Skin of body (tissue), 1 donor: ENCODE measurements at regions not wholly inside any gene's neighbourhood (a gene's known extent, or its start where the extent isn't known, plus 50 kb on each side); places are given as distances from the start of the nearest gene placed in this dataset.

ENCODE experiments used
- DNase-seq: peaks from one replicate; lab custom pipeline; 2025; lab: John Stamatoyannopoulos, UW

DNA sequence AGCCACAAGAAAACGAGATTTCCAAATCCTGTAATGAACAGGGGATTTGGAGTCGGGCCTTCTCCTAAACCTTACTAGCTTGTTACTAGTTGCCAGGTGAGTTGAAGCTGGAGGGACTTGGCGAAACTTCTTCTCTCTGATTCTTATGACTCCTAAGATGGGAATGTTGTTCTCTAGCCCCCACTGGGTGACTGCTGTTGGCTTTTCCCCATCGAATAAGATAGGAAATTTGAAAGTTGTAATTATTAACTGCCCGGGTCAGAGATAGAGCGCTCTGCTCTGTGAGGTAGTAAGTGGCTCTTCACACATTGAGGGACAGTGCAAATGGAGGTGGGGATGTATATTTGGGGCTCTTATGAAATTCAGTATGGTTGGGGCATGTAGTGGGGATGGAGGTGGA lies 111.2 kb upstream of the MBNL2 start:
- DNase-seq = no peak

- no peak for DNase-seq
These were observed 110.4 kb upstream of the MBNL2 start for GRCh38 chr13:97111756-97112155.

DNA sequence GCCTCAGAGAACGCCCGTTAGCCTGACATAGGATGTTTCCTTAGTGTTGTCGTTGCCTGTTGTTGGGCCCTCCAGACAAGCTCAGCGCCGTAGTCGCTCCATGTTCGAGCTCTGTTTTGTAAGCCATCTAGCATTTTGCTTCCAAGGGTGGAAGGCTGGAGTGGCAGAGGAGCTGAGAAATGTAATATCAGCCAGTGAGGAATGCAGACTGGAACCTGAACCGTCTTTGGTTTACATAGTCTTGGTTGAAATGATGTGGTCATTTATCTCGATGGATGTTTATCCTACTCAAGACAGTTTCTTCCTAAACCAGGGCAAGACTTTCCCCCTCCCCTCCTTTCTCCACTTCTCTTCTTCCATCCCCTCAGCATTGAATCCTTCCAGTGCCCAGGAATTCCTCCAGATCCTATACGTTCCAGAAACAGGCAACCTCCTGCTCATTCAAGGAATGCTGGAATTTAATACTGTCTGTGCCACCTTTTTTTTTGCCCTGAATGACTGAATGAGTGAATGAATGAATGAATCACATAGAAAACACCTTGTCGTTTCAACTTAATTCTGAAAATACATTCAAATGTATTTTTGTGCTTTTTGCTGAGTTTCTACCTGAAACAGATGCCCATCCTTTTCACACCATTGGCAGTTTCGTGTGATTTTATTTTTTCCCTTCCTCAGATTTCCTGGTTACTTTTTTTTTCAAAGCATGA lies 109.5 kb upstream of the MBNL2 start:
- DNase-seq = no peak

- no peak for DNase-seq
These were observed 108.7 kb upstream of the MBNL2 start for GRCh38 chr13:97113231-97114001.

DNA sequence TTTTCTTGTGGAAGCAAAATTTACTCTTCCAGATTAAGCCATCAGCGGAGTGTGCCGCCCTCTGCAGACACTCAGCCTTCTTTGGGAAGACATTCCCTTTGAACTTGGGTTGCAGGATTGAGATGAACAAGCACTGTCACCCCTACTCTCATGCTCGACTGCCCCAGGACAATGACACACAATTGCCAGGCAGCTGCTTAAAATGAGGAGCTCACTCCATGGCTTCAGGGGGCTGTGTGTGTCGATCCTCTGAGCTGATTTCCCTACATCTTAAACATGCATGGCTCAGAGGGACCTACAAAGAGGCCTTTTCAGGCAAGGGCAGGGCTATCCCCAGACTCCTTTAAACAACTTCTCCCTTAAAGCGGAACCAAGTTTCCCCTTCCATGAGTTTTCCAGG lies 107.5 kb upstream of the MBNL2 start:
- no peak for DNase-seq

DNA sequence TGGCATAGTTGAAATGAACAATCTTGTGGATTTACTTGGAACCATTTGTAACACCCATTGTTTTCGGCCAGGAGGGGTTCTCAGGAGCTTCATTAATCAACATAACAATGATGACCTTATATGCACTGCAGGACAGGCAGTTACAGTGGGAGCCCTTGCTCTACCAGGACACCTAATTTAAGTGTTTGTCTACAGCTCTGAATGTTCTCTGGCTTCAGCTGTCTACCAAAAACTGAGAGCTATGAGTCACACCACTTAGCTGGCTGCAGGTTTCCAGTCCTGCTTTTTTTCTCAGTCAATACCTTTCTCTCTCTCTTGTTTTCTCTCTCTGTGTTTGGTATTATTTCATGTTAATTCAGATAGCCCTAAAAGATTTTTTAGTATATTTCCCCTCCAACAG lies 105.4 kb upstream of the MBNL2 start:
- DNase-seq = no peak

GRCh38 chr13:97117388-97117910 lies 104.7 kb upstream of the MBNL2 start:
- DNase-seq = no peak

DNA sequence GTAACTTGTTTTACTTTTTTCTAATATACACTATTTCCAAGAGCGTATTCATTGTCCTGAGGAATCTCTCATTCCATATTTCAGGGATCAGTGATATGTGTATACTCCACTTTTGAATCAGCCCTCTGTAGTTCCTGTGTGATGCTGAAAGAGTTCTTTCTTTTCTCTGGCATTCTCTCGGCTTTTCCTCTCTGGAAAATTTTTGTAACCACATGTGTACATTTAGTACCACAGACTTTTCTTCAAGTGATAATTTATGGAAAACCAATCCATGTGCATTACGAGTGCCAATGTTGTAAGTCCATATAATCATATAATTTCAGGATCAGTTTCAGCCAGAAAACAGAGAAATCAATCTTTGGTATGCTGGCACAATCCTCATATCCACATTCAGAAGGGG lies 102.2 kb upstream of the MBNL2 start:
- peak; percentile 63 for DNase-seq

- no peak for DNase-seq
These were observed 101.8 kb upstream of the MBNL2 start for GRCh38 chr13:97120346-97120745.

DNA sequence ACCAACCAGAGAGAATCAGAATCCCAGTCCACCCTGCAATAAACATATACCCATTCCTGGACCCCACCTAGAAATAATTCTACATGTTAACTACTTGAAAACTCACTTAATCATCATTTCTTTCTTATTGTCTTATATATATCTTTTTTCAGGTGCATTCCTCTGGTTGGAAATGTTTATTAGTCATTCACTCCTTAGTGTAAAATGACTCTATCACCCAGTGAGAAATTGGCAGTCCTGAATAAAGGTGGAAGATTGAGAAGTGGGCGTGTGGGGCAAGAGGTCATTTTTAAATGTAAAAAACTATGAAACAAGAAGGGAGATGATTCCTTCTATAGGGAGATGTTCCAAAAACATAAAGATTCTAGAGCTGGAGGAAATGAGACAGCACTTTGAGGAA lies 101.2 kb upstream of the MBNL2 start:
- no peak for DNase-seq

DNA sequence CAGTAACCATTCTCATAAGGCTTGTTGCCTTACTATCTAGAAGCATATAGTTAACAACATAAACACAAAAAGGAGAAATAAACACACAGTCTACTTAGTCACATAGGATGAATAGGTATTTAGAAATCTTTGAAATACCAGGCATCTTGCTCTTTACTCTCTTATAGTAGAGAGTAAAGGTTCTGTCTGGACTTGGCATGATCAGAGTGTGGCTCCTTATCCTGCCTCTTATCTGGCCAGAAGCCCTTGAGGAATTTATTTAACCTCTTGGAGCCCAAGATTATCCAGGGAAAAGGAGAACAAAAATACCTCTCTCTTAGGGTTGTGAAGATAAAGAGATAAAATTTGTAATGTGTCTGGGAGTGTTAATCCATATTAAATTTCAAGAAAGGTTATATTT lies 100.2 kb upstream of the MBNL2 start:
- DNase-seq = no peak

DNA sequence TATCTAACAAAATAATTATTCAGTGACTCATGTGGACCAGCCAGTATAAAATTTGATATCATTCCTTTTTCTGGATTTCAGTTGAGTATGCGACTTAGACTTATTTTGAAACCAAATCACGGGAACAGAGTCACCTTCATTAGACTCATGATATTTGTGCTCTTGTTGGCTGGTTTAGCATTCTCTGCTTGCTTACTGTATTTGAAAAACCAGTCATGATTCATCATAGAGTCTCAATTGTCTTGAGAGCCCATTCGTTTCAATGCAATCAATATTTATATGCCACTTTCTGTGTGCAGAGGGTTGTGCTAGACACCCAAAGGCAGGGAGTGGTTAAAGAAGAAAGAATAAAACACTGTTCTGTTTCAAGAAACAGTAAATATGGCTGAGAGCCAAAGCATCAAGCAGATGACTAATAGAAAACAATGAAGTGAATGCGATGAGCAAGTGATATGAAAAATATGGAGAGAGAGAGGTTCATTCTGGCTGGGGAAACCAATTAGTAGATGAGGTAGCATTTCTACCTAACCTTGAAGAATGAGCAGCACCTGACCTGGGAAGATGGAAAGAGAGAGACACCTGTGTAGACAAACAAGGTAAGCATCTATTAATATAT lies 99.6 kb upstream of the MBNL2 start:
- DNase-seq = no peak

DNA sequence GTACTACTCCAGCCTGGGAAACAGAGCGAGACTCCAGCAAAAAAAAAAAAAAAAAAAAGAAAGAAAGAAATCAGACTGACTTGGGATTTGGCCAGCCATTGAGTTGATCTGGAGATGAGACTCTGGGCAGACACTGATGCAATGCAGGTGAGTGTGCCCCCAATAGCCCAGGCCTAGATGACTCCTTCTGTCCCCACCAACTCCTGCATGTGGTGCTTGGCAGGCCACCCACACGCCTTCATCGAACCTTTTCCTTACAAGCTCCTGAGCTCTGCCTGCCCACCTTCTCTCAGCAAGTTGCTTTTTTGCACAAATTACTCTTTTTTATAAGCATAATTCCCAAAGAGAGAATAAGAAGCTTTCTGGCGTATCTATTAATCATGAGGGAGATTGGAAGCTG lies 97.9 kb upstream of the MBNL2 start:
- DNase-seq = no peak

DNA sequence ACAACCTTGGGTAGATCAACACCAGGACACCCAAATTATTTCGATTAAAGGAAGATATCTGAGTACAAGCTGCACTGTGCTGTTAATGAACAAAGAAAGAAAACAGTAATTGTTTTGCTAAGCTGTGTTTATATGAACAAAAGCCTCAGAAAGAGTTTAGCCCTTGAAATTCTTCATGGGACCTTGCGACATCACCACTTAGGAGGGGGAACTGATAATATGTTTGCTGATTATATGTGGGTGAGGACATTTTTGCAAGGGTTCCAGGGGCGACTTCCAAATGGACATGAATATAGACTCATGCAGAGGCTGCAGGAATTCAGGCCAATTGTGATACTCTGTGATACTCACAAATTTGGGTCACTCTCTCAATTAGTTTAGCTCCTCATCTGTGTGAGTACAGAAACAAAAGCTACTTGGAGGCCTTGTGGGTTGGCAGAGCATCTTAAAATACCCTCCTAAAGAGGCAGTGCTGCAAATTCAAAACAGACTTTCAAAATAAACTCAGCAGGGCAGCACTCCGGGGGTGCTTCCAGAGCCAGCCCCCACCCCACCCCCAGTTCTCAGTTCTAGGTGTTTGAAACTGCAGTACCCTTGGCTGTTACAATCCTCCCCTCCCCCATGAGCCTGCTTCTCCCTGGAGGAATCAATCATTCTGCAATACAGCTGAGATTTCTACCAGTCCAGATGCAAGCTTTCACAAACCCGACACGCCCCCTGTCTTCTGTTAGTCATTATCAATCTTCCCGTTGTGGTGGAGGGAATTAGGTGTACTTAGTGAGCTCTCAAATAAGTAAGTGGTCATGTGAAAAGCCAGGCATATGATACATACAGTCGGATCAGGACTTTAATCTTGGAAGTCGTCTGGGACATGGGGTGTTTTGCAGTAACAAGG lies 97.0 kb upstream of the MBNL2 start:
- DNase-seq = peak; percentile 91

DNA sequence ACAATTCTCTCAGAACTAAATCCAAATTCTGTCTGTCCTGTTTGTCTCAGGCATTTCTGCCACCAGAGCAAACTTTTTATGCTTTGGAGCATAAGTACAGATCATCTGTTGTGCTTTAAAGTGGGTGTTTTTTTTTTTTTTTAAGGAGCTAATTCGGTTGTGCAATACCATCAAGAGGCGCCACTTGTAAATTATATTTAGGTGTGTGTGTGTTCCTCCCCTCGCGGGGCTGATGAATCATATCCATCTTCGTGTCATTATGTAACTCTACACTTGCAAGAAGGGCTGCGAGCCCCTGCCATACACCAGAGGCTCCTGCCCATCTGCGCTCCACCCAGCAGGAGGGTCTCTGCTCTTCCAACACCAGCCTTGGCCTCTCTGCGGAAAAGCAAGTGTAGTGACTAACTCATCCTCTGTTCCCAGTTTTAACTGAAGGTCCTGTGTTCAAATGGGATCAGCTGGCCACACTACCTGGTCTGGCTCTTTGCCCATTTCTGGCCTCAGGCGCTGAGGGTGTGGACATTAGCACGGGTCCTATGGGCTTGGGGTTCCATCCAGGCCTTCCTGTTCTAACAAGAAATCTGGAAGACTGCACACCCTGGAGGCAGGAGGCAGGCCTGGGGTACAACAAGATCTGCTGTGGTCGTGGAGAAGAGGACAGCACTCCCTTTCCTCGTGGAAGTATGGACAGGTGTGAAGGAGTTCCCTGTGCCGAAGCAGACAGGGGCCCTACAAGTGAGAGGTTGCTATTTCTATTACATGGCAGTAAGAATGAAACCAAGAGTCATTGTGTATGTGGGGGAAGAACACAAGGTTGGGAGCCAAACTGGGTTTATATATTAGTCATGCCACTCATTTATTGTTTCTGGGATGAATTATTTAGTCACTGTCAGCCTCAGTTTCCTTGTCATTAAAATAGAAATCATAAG lies 96.1 kb upstream of the MBNL2 start:
- DNase-seq = peak; percentile 82

DNA sequence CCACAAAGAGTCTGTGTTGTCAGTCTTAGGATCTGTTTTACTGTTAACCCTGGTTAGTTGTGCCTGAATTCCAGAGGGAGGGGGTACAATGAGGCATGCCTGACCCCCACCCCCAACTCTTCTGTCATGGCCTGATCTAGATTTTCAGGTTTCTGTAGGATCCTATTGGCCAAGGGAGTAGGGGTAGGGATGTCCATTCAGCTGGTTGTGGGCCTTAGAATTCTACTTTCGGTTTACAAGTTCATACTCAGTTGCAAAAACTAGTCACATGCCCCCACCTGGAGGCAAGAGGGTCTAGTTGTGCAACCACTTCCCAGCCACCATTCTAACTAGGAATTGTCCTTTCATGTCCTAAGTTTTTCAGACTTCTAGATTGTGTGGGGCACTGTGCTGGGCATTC lies 94.3 kb upstream of the MBNL2 start:
- no peak for DNase-seq

GRCh38 chr13:97130190-97130589 lies 91.9 kb upstream of the MBNL2 start:
- no peak for DNase-seq

DNA sequence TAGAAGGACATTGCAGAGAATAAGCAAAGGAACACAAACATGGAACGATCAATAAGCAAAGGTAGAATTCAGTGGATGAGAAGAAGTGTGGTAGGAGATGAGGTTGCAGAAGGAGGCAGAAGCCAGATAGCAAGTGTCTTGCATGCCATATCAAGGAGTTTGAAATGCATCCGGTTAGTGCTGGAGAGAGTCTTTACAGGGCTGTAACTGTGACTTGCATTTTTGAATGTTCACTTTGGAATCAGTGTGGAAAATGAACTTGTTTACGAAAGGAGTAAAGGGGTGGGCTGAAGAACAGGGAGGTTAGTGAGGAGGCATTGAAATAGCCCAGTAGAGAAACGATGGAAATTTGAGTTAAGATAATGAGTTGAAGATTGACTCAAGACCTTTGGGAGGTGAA lies 90.7 kb upstream of the MBNL2 start:
- DNase-seq = no peak

- DNase-seq = no peak
These were observed 88.6 kb upstream of the MBNL2 start for GRCh38 chr13:97133554-97133953.

DNA sequence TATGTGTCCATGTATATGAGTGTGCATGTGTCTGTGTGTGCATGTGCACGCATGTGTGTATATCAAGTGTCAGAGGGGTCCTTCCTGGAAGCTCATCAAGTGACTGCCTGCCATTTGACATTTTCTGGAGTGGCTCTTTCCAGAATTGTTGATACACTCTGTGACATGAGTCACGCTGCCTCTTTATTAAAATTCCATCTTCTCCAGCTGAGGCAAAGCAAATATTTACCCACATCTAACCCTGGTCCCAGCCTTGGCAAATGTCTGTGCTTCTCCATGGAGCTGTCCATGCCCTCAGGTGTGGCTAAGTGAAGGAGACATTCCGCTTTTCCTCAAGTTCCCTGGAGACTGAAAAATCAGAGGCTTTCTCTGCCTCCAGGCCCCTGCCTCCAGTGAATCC lies 88.2 kb upstream of the MBNL2 start:
- DNase-seq = no peak
